Kidney epithelial cell (primary cell): ENCODE measurements at regions not wholly inside any gene's neighbourhood (a gene's known extent, or its start where the extent isn't known, plus 50 kb on each side); places are given as distances from the start of the nearest gene placed in this dataset.

Experiments
- DNase-seq: peaks from one replicate; pipeline ENCODE4 v3.0.0-alpha.2; 2010; ENCODE audit warnings: low read depth
- H3K27me3 ChIP-seq: 2 replicates; pipeline ENCODE4 v1.6.0; 2011; ENCODE audit warnings: low read length; ENCODE audit not compliant: control insufficient read depth, insufficient read depth
- H3K36me3 ChIP-seq: 2 replicates; pipeline ENCODE4 v1.5.1; 2011; ENCODE audit warnings: low read length; ENCODE audit not compliant: control insufficient read depth, insufficient read depth
- H3K4me3 ChIP-seq: 2 replicates; pipeline ENCODE4 v1.5.1; 2011; ENCODE audit warnings: low read depth, mild to moderate bottlenecking, control low read depth, low read length
- TF ChIP-seq, protein P1 (sequence below): IDR thresholded peaks from 2 replicates; pipeline ENCODE4 v1.5.1; 2011; ENCODE audit warnings: mild to moderate bottlenecking, moderate library complexity, low read length, control low read depth, inconsistent platforms; ENCODE audit not compliant: insufficient read depth, poor library complexity, severe bottlenecking

DNA sequence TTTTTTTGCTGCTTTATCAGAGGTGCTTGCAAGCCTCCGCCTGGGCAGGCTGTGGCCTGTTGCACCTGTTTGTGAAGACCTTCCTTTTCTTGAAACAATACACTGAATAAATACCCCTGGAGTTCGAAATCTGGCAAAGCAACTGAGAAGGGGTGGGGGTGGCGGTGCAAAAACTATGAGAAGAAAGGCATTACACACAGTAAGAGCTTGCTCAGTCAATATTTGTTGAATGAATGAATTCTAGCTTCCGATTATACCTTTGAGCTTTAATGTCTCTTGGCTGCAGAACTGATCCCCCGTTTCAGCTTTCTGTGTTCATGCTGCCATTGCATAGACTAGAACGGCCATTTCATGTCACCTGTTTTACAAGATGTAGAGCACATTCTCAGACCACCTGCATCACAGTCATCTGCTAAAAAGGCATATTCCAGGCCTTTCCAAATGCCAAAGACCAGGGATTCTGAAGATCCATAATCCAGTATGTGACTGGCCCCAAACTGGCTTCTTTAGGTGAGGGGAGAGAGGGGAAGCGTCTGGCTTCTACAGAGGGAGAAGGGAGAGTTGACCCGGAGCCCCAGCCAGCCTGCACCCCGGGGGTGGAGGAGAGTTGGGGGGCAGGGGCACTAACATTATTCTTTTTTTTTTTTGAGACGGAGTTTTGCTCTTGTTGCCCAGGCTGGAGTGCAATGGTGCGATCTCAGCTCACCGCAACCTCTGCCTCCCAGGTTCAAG, 111.5 kb downstream of the ETS2 start:
- Histone ChIP-seq H3K36me3 (no peaks in the 10 kb centered on the region), H3K4me3 (no peak overlapping the region), H3K27me3 (peaks cover 3% of the 10 kb centered on the region)
- DNase-seq = no peak
- TF ChIP-seq, protein P1, sequence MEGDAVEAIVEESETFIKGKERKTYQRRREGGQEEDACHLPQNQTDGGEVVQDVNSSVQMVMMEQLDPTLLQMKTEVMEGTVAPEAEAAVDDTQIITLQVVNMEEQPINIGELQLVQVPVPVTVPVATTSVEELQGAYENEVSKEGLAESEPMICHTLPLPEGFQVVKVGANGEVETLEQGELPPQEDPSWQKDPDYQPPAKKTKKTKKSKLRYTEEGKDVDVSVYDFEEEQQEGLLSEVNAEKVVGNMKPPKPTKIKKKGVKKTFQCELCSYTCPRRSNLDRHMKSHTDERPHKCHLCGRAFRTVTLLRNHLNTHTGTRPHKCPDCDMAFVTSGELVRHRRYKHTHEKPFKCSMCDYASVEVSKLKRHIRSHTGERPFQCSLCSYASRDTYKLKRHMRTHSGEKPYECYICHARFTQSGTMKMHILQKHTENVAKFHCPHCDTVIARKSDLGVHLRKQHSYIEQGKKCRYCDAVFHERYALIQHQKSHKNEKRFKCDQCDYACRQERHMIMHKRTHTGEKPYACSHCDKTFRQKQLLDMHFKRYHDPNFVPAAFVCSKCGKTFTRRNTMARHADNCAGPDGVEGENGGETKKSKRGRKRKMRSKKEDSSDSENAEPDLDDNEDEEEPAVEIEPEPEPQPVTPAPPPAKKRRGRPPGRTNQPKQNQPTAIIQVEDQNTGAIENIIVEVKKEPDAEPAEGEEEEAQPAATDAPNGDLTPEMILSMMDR = no peak

- H3K36me3 ChIP-seq = no peaks in the 10 kb centered on the region
- H3K27me3 ChIP-seq = peaks cover 3% of the 10 kb centered on the region
- no peak for DNase-seq
- TF ChIP-seq, protein P1 = no peak
- no peak overlapping the region for H3K4me3 ChIP-seq
These were observed 110.7 kb downstream of the ETS2 start for GRCh38 chr21:38916214-38916964.

- Histone ChIP-seq H3K36me3 (no peaks in the 10 kb centered on the region), H3K4me3 (no peak overlapping the region), H3K27me3 (peaks cover 3% of the 10 kb centered on the region)
- TF ChIP-seq, protein P1 = no peak
- no peak for DNase-seq
These were observed 109.8 kb downstream of the ETS2 start for GRCh38 chr21:38915546-38915945.

- no peak for DNase-seq
- Histone ChIP-seq H3K36me3 (no peaks in the 10 kb centered on the region), H3K4me3 (no peak overlapping the region), H3K27me3 (peaks cover 3% of the 10 kb centered on the region)
- TF ChIP-seq, protein P1 = no peak
These were observed 109.0 kb downstream of the ETS2 start for GRCh38 chr21:38914528-38915293.

DNA sequence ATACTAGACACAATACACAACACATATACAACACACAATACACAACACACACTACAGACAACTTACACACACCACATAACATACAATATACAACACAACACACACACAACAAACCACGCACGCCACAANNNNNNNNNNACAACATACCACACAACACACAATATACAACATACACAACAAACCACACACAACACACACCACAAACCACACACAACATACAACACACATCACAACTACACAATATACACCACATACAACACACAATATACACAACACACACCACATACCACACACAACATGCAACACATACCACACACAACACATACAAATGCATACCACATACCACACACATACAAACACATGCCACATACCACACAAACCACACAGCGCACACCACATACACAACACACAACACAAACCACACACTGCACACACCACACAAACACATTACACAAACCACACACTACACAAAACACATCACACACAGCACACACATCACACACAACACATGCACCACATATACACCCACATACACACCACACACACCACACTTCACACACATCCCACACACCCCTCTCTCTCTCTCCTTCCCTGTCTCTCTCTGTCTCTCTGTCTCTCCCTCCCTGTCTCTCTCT, 108.3 kb downstream of the ETS2 start:
- TF ChIP-seq, protein P1 = no peak

More for the DNA sequence above, 108.3 kb downstream of the ETS2 start:
- H3K27me3 ChIP-seq = peaks cover 3% of the 10 kb centered on the region
- no peak overlapping the region for H3K4me3 ChIP-seq
- no peaks in the 10 kb centered on the region for H3K36me3 ChIP-seq
- DNase-seq = no peak
